SK-N-MC (cell line): ENCODE measurements at regions not wholly inside any gene's neighbourhood (a gene's known extent, or its start where the extent isn't known, plus 50 kb on each side); places are given as distances from the start of the nearest gene placed in this dataset.
A peak's percentile ranks its signal among the peaks of the same experiment; 100 is the strongest.

ENCODE experiments used
- DNase-seq: peaks from one replicate; pipeline ENCODE4 v3.0.0-alpha.2; 2011; ENCODE audit warnings: low read depth, low spot score
- H3K27ac ChIP-seq: fragments of 200-600 bp; sonication (generic); 2 replicates; pipeline ENCODE4 v1.5.1; 2016; ENCODE audit warnings: mixed run types
- H3K36me3 ChIP-seq: fragments of 200-600 bp; sonication (generic); 2 replicates; pipeline ENCODE4 v1.6.1; 2017; ENCODE audit warnings: antibody characterized with exemption, low read length, mixed read lengths; ENCODE audit not compliant: insufficient read depth
- H3K4me3 ChIP-seq: fragments of 200-600 bp; sonication (generic); 2 replicates; pipeline ENCODE4 v1.5.1; 2016
- H3K9ac ChIP-seq: fragments of 200-600 bp; sonication (generic); 2 replicates; pipeline ENCODE4 v1.8.0; 2017; ENCODE audit warnings: mixed run types, mixed read lengths; ENCODE audit not compliant: insufficient read length
- H3K9me3 ChIP-seq: fragments of 200-600 bp; sonication (generic); 2 replicates; pipeline ENCODE4 v1.6.1; 2017; ENCODE audit warnings: low read depth, mild to moderate bottlenecking, antibody characterized with exemption, low read length, moderate library complexity, mixed read lengths
- EZH2 ChIP-seq: fragments of 200-600 bp; sonication (generic); IDR thresholded peaks from one replicate; pipeline ENCODE4 v1.6.1; 2017; ENCODE audit warnings: antibody characterized with exemption
- FOXP2 ChIP-seq: optimal IDR thresholded peaks from 2 replicates; pipeline ENCODE3; 2011; ENCODE audit warnings: mild to moderate bottlenecking, moderate library complexity; ENCODE audit not compliant: insufficient read depth; ENCODE audit errors: extremely low read length, control extremely low read depth
- POLR2AphosphoS5 ChIP-seq: IDR thresholded peaks from 2 replicates; pipeline ENCODE4 v1.6.1; 2012; ENCODE audit warnings: mild to moderate bottlenecking, low read depth, low read length, borderline replicate concordance

- TF ChIP-seq EZH2 (no peak), POLR2AphosphoS5 (no peak), FOXP2 (no peak)
- no peak for DNase-seq
- H3K9ac ChIP-seq, result no peak overlapping the region
- H3K27ac ChIP-seq, result no peak overlapping the region
- no peaks in the 10 kb centered on the region for H3K36me3 ChIP-seq
- no peak overlapping the region for H3K4me3 ChIP-seq
- H3K9me3 ChIP-seq, result no peaks in the 10 kb centered on the region; the same call in 1 of the 2 replicates
Observed at GRCh38 chr6:93586306-93586705, 166.9 kb upstream of the EPHA7 start.

GRCh38 chr6:93584300-93584699 lies 164.9 kb upstream of the EPHA7 start:
- Histone ChIP-seq H3K9me3 (no peaks in the 10 kb centered on the region), H3K4me3 (no peak overlapping the region), H3K9ac (no peak overlapping the region), H3K36me3 (no peaks in the 10 kb centered on the region), H3K27ac (no peak overlapping the region)
- TF ChIP-seq POLR2AphosphoS5 (no peak), EZH2 (no peak), FOXP2 (no peak)
- DNase-seq, result no peak

GRCh38 chr6:93581371-93581770 lies 162.0 kb upstream of the EPHA7 start:
- Histone ChIP-seq H3K27ac (no peak overlapping the region), H3K9ac (no peak overlapping the region), H3K36me3 (no peaks in the 10 kb centered on the region), H3K4me3 (no peak overlapping the region), H3K9me3 (no peaks in the 10 kb centered on the region)
- TF ChIP-seq EZH2, result no peak
- TF ChIP-seq POLR2AphosphoS5, result no peak
- TF ChIP-seq FOXP2, result no peak
- no peak for DNase-seq

GRCh38 chr6:93580446-93580845 lies 161.1 kb upstream of the EPHA7 start:
- Histone ChIP-seq H3K4me3 (no peak overlapping the region), H3K27ac (no peak overlapping the region), H3K9ac (no peak overlapping the region), H3K36me3 (no peaks in the 10 kb centered on the region), H3K9me3 (no peaks in the 10 kb centered on the region)
- TF ChIP-seq POLR2AphosphoS5 (no peak), FOXP2 (no peak), EZH2 (no peak)
- DNase-seq, result no peak

- H3K4me3 ChIP-seq, result no peak overlapping the region
- no peak for DNase-seq
- H3K9ac ChIP-seq, result no peak overlapping the region
- TF ChIP-seq EZH2, result no peak
- no peak for TF ChIP-seq POLR2AphosphoS5
- no peak for TF ChIP-seq FOXP2
- H3K36me3 ChIP-seq, result no peaks in the 10 kb centered on the region
- H3K9me3 ChIP-seq, result no peaks in the 10 kb centered on the region
- peak overlapping the region; percentile 47; the same call in 1 of the 2 replicates for H3K27ac ChIP-seq
Observed at GRCh38 chr6:93575495-93576267, 156.3 kb upstream of the EPHA7 start.

GRCh38 chr6:93574299-93574698 lies 154.9 kb upstream of the EPHA7 start:
- Histone ChIP-seq H3K9me3 (no peaks in the 10 kb centered on the region), H3K4me3 (0 out of 2 replicates have a peak overlapping the region, but pooled peaks have one; percentile 2), H3K9ac (no peak overlapping the region), H3K36me3 (no peaks in the 10 kb centered on the region), H3K27ac (peak overlapping the region; percentile 43; the same call in 1 of the 2 replicates)
- no peak for TF ChIP-seq EZH2
- no peak for DNase-seq

- Histone ChIP-seq H3K9me3 (no peaks in the 10 kb centered on the region), H3K27ac (no peak overlapping the region), H3K4me3 (no peak overlapping the region), H3K36me3 (no peaks in the 10 kb centered on the region), H3K9ac (no peak overlapping the region)
- no peak for DNase-seq
- TF ChIP-seq EZH2 (no peak), FOXP2 (no peak), POLR2AphosphoS5 (no peak)
Observed at GRCh38 chr6:93571346-93571745, 152.0 kb upstream of the EPHA7 start.

- Histone ChIP-seq H3K9me3 (no peaks in the 10 kb centered on the region), H3K4me3 (no peak overlapping the region), H3K27ac (no peak overlapping the region), H3K36me3 (no peaks in the 10 kb centered on the region), H3K9ac (no peak overlapping the region)
- no peak for DNase-seq
- TF ChIP-seq POLR2AphosphoS5, result no peak
- no peak for TF ChIP-seq EZH2
- TF ChIP-seq FOXP2, result no peak
Observed at GRCh38 chr6:93568169-93568568, 148.8 kb upstream of the EPHA7 start.

- Histone ChIP-seq H3K4me3 (no peak overlapping the region), H3K9ac (no peak overlapping the region), H3K36me3 (no peaks in the 10 kb centered on the region), H3K27ac (no peak overlapping the region), H3K9me3 (no peaks in the 10 kb centered on the region)
- DNase-seq, result no peak
- no peak for TF ChIP-seq POLR2AphosphoS5
Observed at GRCh38 chr6:93567164-93567563, 147.8 kb upstream of the EPHA7 start.
